ENCODE measurements at regions not wholly inside any gene's neighbourhood (a gene's known extent, or its start where the extent isn't known, plus 50 kb on each side); places are given as distances from the start of the nearest gene placed in this dataset.

DNA sequence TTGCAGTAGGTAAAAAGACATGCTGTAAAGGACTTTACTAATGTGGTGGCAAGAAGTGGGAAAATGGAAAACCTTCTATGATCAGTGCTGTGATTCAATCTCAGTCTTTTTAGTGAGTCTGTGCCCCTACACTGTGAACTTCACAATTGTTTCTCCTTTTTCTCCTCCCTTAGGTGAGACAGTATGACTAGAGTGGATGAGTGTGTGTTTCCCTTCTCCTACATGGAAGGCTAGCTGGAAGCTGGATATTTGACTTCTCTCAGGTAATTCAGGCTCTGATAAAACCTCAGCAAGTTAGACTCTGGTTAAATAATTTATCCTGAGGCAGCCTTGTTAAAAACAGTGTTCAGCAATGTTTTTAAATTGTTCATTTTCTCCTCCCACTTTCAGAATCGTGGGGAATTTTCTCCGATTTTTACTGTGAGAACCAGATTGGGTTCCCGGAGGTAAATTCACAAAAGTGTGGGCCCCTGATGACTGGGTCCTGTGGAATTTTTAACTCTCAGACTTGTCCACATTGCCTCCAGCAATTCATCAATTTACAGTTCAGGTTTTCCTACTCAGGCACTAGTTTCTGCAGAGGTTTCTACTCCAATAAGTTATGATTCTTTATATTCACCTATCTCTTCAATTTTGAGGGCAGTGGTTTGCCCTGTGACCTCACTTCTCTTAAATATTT, 149.1 kb upstream of the PIK3R1 start:
- no peak for TF ChIP-seq CTCF (IDR thresholded peaks at IDR 0.05; ENCODE audit: extremely low read depth in 1 of 2, insufficient read depth in 1 of 2, low read depth in 1 of 2, low read length in 2 of 2)
- TF ChIP-seq MAX (IDR thresholded peaks at IDR 0.05; ENCODE audit: insufficient read depth, insufficient read length): no peak
- TF ChIP-seq POLR2AphosphoS5 (IDR thresholded peaks at IDR 0.05; ENCODE audit: insufficient read depth, low read depth, low read length): no peak
- no peak for TF ChIP-seq POLR2A (IDR thresholded peaks at IDR 0.05; ENCODE audit: low read depth, low read length)
- no peak for TF ChIP-seq EZH2 (IDR thresholded peaks at IDR 0.05; ENCODE audit: borderline replicate concordance, low read depth, low read length, severe bottlenecking)
- TF ChIP-seq GATA2 (IDR thresholded peaks at IDR 0.05; ENCODE audit: insufficient read depth, insufficient read length, low read depth, low read length): no peak
- TF ChIP-seq JUN (IDR thresholded peaks at IDR 0.05; ENCODE audit: borderline replicate concordance, insufficient read depth, insufficient read length, low read depth): no peak

Data from endothelial cell of umbilical vein (primary cell).